GM12878 (cell line): ENCODE measurements at regions not wholly inside any gene's neighbourhood (a gene's known extent, or its start where the extent isn't known, plus 50 kb on each side); places are given as distances from the start of the nearest gene placed in this dataset.

ENCODE experiments used
- CHD4 ChIP-seq: fragments of 200-600 bp; sonication (generic); IDR thresholded peaks from 2 replicates; pipeline ENCODE4 v1.6.1; 2016; ENCODE audit warnings: mild to moderate bottlenecking
- CTCF ChIP-seq, 3 experiments: IDR thresholded peaks in 2 of 3; conservative IDR thresholded peaks in 1 of 3; 2 replicates each; pipeline ENCODE4 v1.5.1; 2011; ENCODE audit warnings: low read depth in 3 of 3, low read length in 3 of 3, mild to moderate bottlenecking in 3 of 3, control low read depth in 2 of 3, moderate library complexity in 2 of 3, inconsistent platforms in 1 of 3, mixed read lengths in 1 of 3; ENCODE audit not compliant: control insufficient read depth in 2 of 3, insufficient read depth in 1 of 3; ENCODE audit errors: extremely low read depth in 1 of 3
- EP300 ChIP-seq, 2 experiments: fragments of 150-350 bp in 1 of 2; IDR thresholded peaks; 2 replicates each; pipeline ENCODE4 v1.6.1; 2011 to 2012; ENCODE audit warnings: low read depth in 2 of 2, low read length in 2 of 2, borderline replicate concordance in 1 of 2, improper control_type of control experiment in 1 of 2, inconsistent platforms in 1 of 2; ENCODE audit not compliant: control insufficient read depth in 1 of 2
- EZH2 ChIP-seq: IDR thresholded peaks from 2 replicates; pipeline ENCODE4 v1.6.1; 2012; ENCODE audit warnings: low read depth, mild to moderate bottlenecking, control low read depth, inconsistent platforms, low read length, borderline replicate concordance; ENCODE audit not compliant: control insufficient read depth
- FOS ChIP-seq: IDR thresholded peaks from 3 replicates; pipeline ENCODE4 v1.6.1; 2011; ENCODE audit warnings: borderline replicate concordance; ENCODE audit not compliant: insufficient read length; ENCODE audit errors: extremely low read depth
- NR2C2 ChIP-seq: IDR thresholded peaks from 2 replicates; pipeline ENCODE4 v1.6.1; 2011; ENCODE audit warnings: borderline replicate concordance, low read depth; ENCODE audit not compliant: control insufficient read depth, insufficient read length
- POLR2A ChIP-seq: IDR thresholded peaks from 2 replicates; pipeline ENCODE4 v1.6.1; 2011; ENCODE audit warnings: low read depth, mild to moderate bottlenecking, low read length
- POLR2AphosphoS5 ChIP-seq: IDR thresholded peaks from 2 replicates; pipeline ENCODE4 v1.6.1; 2011; ENCODE audit warnings: mild to moderate bottlenecking, low read length, inconsistent platforms
- RFX5 ChIP-seq: IDR thresholded peaks from 2 replicates; pipeline ENCODE4 v1.6.1; 2011; ENCODE audit warnings: low read depth, low read length, improper control_type of control experiment
- TCF3 ChIP-seq: IDR thresholded peaks from 2 replicates; pipeline ENCODE4 v1.6.1; 2012; ENCODE audit warnings: low read depth, mild to moderate bottlenecking, low read length, borderline replicate concordance; ENCODE audit not compliant: insufficient read depth
- USF2 ChIP-seq: IDR thresholded peaks from 2 replicates; pipeline ENCODE4 v1.6.1; 2011; ENCODE audit warnings: low read depth, low read length, improper control_type of control experiment, borderline replicate concordance
- TF ChIP-seq, protein P1 (sequence below): IDR thresholded peaks from 2 replicates; pipeline ENCODE4 v1.6.1; 2012; ENCODE audit warnings: low read depth, low read length, improper control_type of control experiment
- TF ChIP-seq, protein P2 (sequence below): IDR thresholded peaks from 2 replicates; pipeline ENCODE4 v1.6.1; 2011; ENCODE audit warnings: mild to moderate bottlenecking, low read depth, low read length, moderate library complexity; ENCODE audit not compliant: insufficient replicate concordance

DNA sequence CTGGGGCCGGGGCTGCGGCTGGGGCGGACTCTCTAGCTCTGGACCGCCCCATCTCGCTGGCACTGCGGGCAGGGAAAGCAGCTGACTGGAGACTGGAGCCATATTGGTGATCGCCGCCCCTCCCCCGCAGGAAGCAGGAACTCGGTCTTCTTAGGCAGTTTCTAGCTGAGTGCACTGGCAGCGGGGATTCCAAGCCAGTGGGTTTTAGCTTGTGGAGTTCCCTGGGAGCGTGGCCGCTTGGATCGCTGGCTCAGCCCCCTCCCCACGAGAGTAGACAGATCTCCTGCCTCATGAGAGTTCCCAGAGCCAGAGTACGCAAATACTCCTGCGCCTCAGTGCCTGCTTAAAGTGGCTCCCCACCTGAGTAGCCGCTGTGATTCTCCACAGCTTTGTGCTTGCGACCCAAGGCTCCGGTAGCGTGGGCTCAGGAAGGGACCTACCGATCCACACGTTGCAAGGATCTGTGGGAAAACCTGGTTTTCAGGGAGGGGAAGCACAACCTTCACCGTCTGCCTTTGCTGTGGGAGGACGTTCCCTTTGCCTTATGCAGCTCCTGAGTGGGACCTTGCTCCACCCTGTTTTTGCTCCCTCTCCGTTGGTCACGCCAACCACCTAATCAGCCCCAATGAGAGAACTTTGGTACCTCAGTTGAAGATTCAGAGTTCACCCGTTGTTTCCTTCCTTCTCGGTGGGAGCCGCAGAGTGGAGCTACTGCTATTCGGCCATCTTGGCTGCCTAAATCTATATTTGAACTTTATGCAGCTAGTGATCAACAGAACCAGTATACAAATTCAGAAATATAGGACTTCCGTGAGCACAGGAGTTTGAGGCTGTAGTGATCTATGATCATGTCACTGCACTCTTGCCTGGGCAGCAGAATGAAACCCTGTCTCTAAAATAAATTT lies 803.9 kb upstream of the PCDH10 start:
- TF ChIP-seq POLR2A (no peak), USF2 (no peak), CHD4 (no peak), POLR2AphosphoS5 (no peak), TCF3 (no peak), EZH2 (no peak), RFX5 (no peak), CTCF (IDR thresholded peaks at IDR 0.05 in 2 of 3, conservative IDR thresholded peaks at IDR 0.05 in 1 of 3; ENCODE audit: control insufficient read depth in 2 of 3, extremely low read depth in 1 of 3, insufficient read depth in 1 of 3, low read depth in 3 of 3, low read length in 3 of 3) (no peak), NR2C2 (no peak), EP300 (IDR thresholded peaks at IDR 0.05; ENCODE audit: borderline replicate concordance in 1 of 2, control insufficient read depth in 1 of 2, low read depth in 2 of 2, low read length in 2 of 2) (no peak), FOS (no peak)
- TF ChIP-seq, protein P1, sequence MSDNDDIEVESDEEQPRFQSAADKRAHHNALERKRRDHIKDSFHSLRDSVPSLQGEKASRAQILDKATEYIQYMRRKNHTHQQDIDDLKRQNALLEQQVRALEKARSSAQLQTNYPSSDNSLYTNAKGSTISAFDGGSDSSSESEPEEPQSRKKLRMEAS: no peak
- TF ChIP-seq, protein P2, sequence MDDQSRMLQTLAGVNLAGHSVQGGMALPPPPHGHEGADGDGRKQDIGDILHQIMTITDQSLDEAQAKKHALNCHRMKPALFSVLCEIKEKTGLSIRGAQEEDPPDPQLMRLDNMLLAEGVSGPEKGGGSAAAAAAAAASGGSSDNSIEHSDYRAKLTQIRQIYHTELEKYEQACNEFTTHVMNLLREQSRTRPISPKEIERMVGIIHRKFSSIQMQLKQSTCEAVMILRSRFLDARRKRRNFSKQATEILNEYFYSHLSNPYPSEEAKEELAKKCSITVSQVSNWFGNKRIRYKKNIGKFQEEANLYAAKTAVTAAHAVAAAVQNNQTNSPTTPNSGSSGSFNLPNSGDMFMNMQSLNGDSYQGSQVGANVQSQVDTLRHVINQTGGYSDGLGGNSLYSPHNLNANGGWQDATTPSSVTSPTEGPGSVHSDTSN: no peak
